ENCODE measurements at regions not wholly inside any gene's neighbourhood (a gene's known extent, or its start where the extent isn't known, plus 50 kb on each side); places are given as distances from the start of the nearest gene placed in this dataset.

DNA sequence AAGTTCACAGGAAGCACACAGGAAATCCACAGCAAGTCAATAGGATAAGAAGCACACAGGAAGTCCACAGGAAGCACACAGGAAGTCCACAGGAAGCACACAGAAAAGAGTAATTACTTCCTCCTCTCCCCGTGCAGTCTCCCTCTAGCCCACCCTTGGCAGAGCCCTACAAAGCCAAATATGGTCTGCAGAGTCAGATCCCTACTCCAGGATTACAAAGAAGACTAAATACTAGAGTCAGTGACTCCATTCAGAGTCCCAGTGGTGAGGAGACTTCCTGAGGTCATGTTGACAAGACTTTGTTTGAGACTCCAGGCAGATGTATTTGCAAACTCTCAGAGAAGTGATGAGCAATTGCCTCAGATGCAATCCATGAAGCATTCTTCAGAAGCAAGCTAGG is 398.6 kb upstream of the AUTS2 start:
- no peaks in the 10 kb centered on the region for H3K36me3 ChIP-seq
- intact Hi-C loops (cut with DNase I) = no loop called here

GRCh38 chr7:69203871-69204270 is 394.4 kb upstream of the AUTS2 start:
- H3K4me3 ChIP-seq = no peak overlapping the region
- DNase-seq (ENCODE audit: low spot score) = no peak
- no peaks in the 10 kb centered on the region for H3K36me3 ChIP-seq
- TF ChIP-seq, protein P1, sequence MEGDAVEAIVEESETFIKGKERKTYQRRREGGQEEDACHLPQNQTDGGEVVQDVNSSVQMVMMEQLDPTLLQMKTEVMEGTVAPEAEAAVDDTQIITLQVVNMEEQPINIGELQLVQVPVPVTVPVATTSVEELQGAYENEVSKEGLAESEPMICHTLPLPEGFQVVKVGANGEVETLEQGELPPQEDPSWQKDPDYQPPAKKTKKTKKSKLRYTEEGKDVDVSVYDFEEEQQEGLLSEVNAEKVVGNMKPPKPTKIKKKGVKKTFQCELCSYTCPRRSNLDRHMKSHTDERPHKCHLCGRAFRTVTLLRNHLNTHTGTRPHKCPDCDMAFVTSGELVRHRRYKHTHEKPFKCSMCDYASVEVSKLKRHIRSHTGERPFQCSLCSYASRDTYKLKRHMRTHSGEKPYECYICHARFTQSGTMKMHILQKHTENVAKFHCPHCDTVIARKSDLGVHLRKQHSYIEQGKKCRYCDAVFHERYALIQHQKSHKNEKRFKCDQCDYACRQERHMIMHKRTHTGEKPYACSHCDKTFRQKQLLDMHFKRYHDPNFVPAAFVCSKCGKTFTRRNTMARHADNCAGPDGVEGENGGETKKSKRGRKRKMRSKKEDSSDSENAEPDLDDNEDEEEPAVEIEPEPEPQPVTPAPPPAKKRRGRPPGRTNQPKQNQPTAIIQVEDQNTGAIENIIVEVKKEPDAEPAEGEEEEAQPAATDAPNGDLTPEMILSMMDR (IDR thresholded peaks at IDR 0.05) = no peak
- TF ChIP-seq POLR2A (IDR thresholded peaks at IDR 0.05) = no peak
- no peak for TF ChIP-seq POLR2AphosphoS5 (IDR thresholded peaks at IDR 0.05)
- H3K27ac ChIP-seq = no peak overlapping the region
- H3K27me3 ChIP-seq (replicated peaks; ENCODE audit: insufficient read depth) = no peaks in the 10 kb centered on the region
- H3K4me1 ChIP-seq (replicated peaks) = no peaks in the 10 kb centered on the region
- no peaks in the 10 kb centered on the region for H3K9me3 ChIP-seq
- intact Hi-C loops (cut with DNase I) = no loop called here
- 87% methylated on average over 2 of the region's 2 CpGs for WGBS

More for the DNA sequence above, 398.6 kb upstream of the AUTS2 start:
- Histone ChIP-seq H3K27ac (no peak overlapping the region), H3K4me3 (no peak overlapping the region), H3K27me3 (replicated peaks; ENCODE audit: insufficient read depth) (no peaks in the 10 kb centered on the region), H3K9me3 (no peaks in the 10 kb centered on the region), H3K4me1 (replicated peaks) (no peaks in the 10 kb centered on the region)
- DNase-seq (ENCODE audit: low spot score) = no peak
- WGBS = 80% methylated on average over 1 of the region's 1 CpG
- TF ChIP-seq, protein P1 (IDR thresholded peaks at IDR 0.05) = no peak
- TF ChIP-seq POLR2AphosphoS5 (IDR thresholded peaks at IDR 0.05) (no peak), POLR2A (IDR thresholded peaks at IDR 0.05) (no peak)

- no peaks in the 10 kb centered on the region for H3K4me1 ChIP-seq (replicated peaks)
- intact Hi-C loops (cut with DNase I) = no loop called here
- 93% methylated on average over 3 of the region's 3 CpGs for WGBS
- H3K9me3 ChIP-seq = no peaks in the 10 kb centered on the region
- no peak for DNase-seq (ENCODE audit: low spot score)
- TF ChIP-seq POLR2AphosphoS5 (IDR thresholded peaks at IDR 0.05) (no peak), POLR2A (IDR thresholded peaks at IDR 0.05) (no peak)
- TF ChIP-seq, protein P1 (IDR thresholded peaks at IDR 0.05) = no peak
- H3K27me3 ChIP-seq (replicated peaks; ENCODE audit: insufficient read depth) = no peaks in the 10 kb centered on the region
- H3K27ac ChIP-seq = no peak overlapping the region
- no peaks in the 10 kb centered on the region for H3K36me3 ChIP-seq
- no peak overlapping the region for H3K4me3 ChIP-seq
Measured at GRCh38 chr7:69204943-69205342, 393.3 kb upstream of the AUTS2 start.

GRCh38 chr7:69205581-69205980 is 392.7 kb upstream of the AUTS2 start:
- no peak overlapping the region for H3K27ac ChIP-seq
- H3K4me3 ChIP-seq = no peak overlapping the region
- intact Hi-C loops (cut with DNase I) = no loop called here
- H3K36me3 ChIP-seq = no peaks in the 10 kb centered on the region
- DNase-seq (ENCODE audit: low spot score) = no peak
- H3K4me1 ChIP-seq (replicated peaks) = no peaks in the 10 kb centered on the region
- TF ChIP-seq POLR2A (IDR thresholded peaks at IDR 0.05) = no peak
- TF ChIP-seq, protein P1 (IDR thresholded peaks at IDR 0.05) = no peak
- TF ChIP-seq POLR2AphosphoS5 (IDR thresholded peaks at IDR 0.05) = no peak
- H3K27me3 ChIP-seq (replicated peaks; ENCODE audit: insufficient read depth) = no peaks in the 10 kb centered on the region
- H3K9me3 ChIP-seq = no peaks in the 10 kb centered on the region

DNA sequence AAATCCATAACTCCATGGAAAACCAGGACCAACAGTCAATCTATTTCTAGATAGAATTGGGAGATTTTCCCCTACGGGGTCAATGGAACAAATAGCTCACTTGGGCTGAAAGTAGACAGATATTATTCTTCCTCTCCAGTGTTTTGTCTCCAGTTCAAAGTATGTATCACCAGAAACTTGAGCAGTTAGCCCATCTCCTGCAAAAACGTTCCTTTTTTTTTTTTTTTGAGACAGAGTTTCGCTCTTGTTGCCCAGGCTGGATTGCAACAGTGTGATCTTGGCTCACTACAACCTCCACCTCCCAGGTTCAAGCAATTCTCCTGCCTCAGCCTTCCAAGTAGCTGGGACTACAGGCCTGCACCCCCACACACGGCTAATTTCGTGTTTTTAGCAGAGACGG is 390.0 kb upstream of the AUTS2 start:
- no peaks in the 10 kb centered on the region for H3K4me1 ChIP-seq (replicated peaks)
- intact Hi-C loops (cut with DNase I) = no loop called here
- 81% methylated on average over 6 of the region's 6 CpGs for WGBS

More for the DNA sequence above, 390.0 kb upstream of the AUTS2 start:
- Histone ChIP-seq H3K9me3 (no peaks in the 10 kb centered on the region), H3K36me3 (no peaks in the 10 kb centered on the region), H3K27ac (no peak overlapping the region), H3K4me3 (no peak overlapping the region), H3K27me3 (replicated peaks; ENCODE audit: insufficient read depth) (no peaks in the 10 kb centered on the region)
- no peak for DNase-seq (ENCODE audit: low spot score)
- TF ChIP-seq POLR2AphosphoS5 (IDR thresholded peaks at IDR 0.05) = no peak
- TF ChIP-seq POLR2A (IDR thresholded peaks at IDR 0.05) = no peak
